ENCODE measurements at regions not wholly inside any gene's neighbourhood (a gene's known extent, or its start where the extent isn't known, plus 50 kb on each side); places are given as distances from the start of the nearest gene placed in this dataset.

- dilution Hi-C loops (cut with HindIII; ENCODE audit: low sequenced_read_pairs, unreplicated experiment), result no loop called here
- no CpG with 5 or more reads among the region's 2 CpGs for WGBS, 2 experiments (ENCODE audit: extremely low coverage in 2 of 2, insufficient read length in 1 of 2)
- H3K79me1 ChIP-seq (ENCODE audit: low read depth in 1 of 2, low read length in 2 of 2), result no peaks in the 10 kb centered on the region
- H2BK5ac ChIP-seq (ENCODE audit: low read depth, low read length, poor library complexity, severe bottlenecking), result no peak overlapping the region
- H2AK9ac ChIP-seq (replicated peaks; ENCODE audit: low read depth, low read length, poor library complexity), result peak overlapping the region; percentile 87
- no peak overlapping the region for H2BK15ac ChIP-seq (ENCODE audit: low read depth, low read length)
- H3K9me3 ChIP-seq (ENCODE audit: control insufficient read depth, insufficient read depth, low read length), result no peaks in the 10 kb centered on the region
- H3K18ac ChIP-seq (ENCODE audit: low read depth, low read length), result no peak overlapping the region
- H3K27ac ChIP-seq (ENCODE audit: insufficient read depth, low read length), result no peak overlapping the region
- H2BK20ac ChIP-seq (ENCODE audit: low read depth, low read length), result no peak overlapping the region
- H4K5ac ChIP-seq (ENCODE audit: low read depth, low read length), result no peak overlapping the region
- H2BK120ac ChIP-seq (ENCODE audit: low read depth, low read length), result no peak overlapping the region
- H3K56ac ChIP-seq (ENCODE audit: extremely low read depth, insufficient read depth, low read length), result no peak overlapping the region
- no peak for TF ChIP-seq MAZ (IDR thresholded peaks at IDR 0.05; ENCODE audit: borderline replicate concordance, low read depth, low read length)
- TF ChIP-seq FOS (IDR thresholded peaks at IDR 0.05; ENCODE audit: low read depth, low read length), result no peak
- no peak for TF ChIP-seq POLR2A (IDR thresholded peaks at IDR 0.05; ENCODE audit: low read depth, low read length)
- TF ChIP-seq ELK1 (IDR thresholded peaks at IDR 0.05; ENCODE audit: borderline replicate concordance, low read depth, low read length), result no peak
- no peak for TF ChIP-seq RAD21 (IDR thresholded peaks at IDR 0.05; ENCODE audit: low read length)
- no peak for TF ChIP-seq BHLHE40 (IDR thresholded peaks at IDR 0.05; ENCODE audit: low read depth, low read length)
- TF ChIP-seq MAFK (IDR thresholded peaks at IDR 0.05; ENCODE audit: low read depth, low read length), result no peak
- TF ChIP-seq USF2 (IDR thresholded peaks at IDR 0.05; ENCODE audit: low read depth, low read length), result no peak
- TF ChIP-seq RFX5 (IDR thresholded peaks at IDR 0.05; ENCODE audit: low read depth, low read length), result no peak
- no peak for TF ChIP-seq SMC3 (IDR thresholded peaks at IDR 0.05; ENCODE audit: low read depth, low read length)
- no peak for TF ChIP-seq RCOR1 (IDR thresholded peaks at IDR 0.05; ENCODE audit: insufficient replicate concordance, low read length)
- TF ChIP-seq CEBPB (IDR thresholded peaks at IDR 0.05; ENCODE audit: low read depth, low read length), result no peak
- TF ChIP-seq NFE2L2 (IDR thresholded peaks at IDR 0.05; ENCODE audit: low read depth, low read length), result no peak
- no peak for TF ChIP-seq CHD1 (IDR thresholded peaks at IDR 0.05; ENCODE audit: low read depth, low read length)
- no peak for TF ChIP-seq MXI1 (IDR thresholded peaks at IDR 0.05; ENCODE audit: borderline replicate concordance, low read depth, low read length)
- no peak for TF ChIP-seq CTCF (conservative IDR thresholded peaks at IDR 0.05; ENCODE audit: low read depth, low read length)
- H3K4me2 ChIP-seq (ENCODE audit: low read depth, low read length), result no peak overlapping the region
- intact Hi-C loops (cut with micrococcal nuclease), result loop anchor here (5.0 kb wide), 1 partner anchor 412 kb away; no protein-coding TSS in a partner anchor
- BruUV-seq (replicated peaks), result no TSS peak
- no peak overlapping the region for H2AFZ ChIP-seq (replicated peaks; ENCODE audit: low read length, poor library complexity)
- ChIA-PET POLR2A (ENCODE audit: unreplicated experiment) (no interaction called here), CTCF (no interaction called here)
- no peak overlapping the region for H3K23ac ChIP-seq (ENCODE audit: low read depth, low read length)
- no peaks in the 10 kb centered on the region; the same call in 1 of the 2 replicates for H3K27me3 ChIP-seq (ENCODE audit: control insufficient read depth, insufficient read depth, low read length)
- in situ Hi-C loops (cut with MboI; ENCODE audit: low sequenced_read_pairs), result no loop called here
- no peaks in the 10 kb centered on the region for H3K9me1 ChIP-seq (ENCODE audit: insufficient read depth, low read length)
- no peaks in the 10 kb centered on the region for H3K4me1 ChIP-seq (ENCODE audit: control insufficient read depth, insufficient read depth, low read length)
- H4K8ac ChIP-seq (ENCODE audit: low read depth in 2 of 2, low read length in 2 of 2), result no peak overlapping the region
- H4K91ac ChIP-seq (ENCODE audit: insufficient read depth, low read depth, low read length), result no peak overlapping the region
- DNase-seq (no peak), ATAC-seq (ENCODE audit: low read depth) (no peak)
- H3K4ac ChIP-seq (ENCODE audit: low read depth, low read length), result no peak overlapping the region
- H2AK5ac ChIP-seq (ENCODE audit: low read depth, low read length), result no peak overlapping the region
- no peak overlapping the region for H3K9ac ChIP-seq (ENCODE audit: low read depth, low read length)
- H3K4me3 ChIP-seq (ENCODE audit: insufficient read depth, low read depth, low read length), result no peak overlapping the region
- no peaks in the 10 kb centered on the region for H4K20me1 ChIP-seq (ENCODE audit: insufficient read depth, low read length)
- no peaks in the 10 kb centered on the region for H3K36me3 ChIP-seq (ENCODE audit: control insufficient read depth, insufficient read depth, low read length)
- H3K14ac ChIP-seq (replicated peaks; ENCODE audit: low read depth, low read length), result no peak overlapping the region
Measured at GRCh38 chr15:47609693-47610092, 107.6 kb upstream of the SEMA6D start.

Measured in IMR-90 (cell line).